ENCODE measurements at regions not wholly inside any gene's neighbourhood (a gene's known extent, or its start where the extent isn't known, plus 50 kb on each side); places are given as distances from the start of the nearest gene placed in this dataset.

GRCh38 chr6:4319981-4320683 lies 184.8 kb upstream of the ECI2 start:
- no peak for DNase-seq
- TF ChIP-seq, protein P1, sequence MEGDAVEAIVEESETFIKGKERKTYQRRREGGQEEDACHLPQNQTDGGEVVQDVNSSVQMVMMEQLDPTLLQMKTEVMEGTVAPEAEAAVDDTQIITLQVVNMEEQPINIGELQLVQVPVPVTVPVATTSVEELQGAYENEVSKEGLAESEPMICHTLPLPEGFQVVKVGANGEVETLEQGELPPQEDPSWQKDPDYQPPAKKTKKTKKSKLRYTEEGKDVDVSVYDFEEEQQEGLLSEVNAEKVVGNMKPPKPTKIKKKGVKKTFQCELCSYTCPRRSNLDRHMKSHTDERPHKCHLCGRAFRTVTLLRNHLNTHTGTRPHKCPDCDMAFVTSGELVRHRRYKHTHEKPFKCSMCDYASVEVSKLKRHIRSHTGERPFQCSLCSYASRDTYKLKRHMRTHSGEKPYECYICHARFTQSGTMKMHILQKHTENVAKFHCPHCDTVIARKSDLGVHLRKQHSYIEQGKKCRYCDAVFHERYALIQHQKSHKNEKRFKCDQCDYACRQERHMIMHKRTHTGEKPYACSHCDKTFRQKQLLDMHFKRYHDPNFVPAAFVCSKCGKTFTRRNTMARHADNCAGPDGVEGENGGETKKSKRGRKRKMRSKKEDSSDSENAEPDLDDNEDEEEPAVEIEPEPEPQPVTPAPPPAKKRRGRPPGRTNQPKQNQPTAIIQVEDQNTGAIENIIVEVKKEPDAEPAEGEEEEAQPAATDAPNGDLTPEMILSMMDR (IDR thresholded peaks at IDR 0.05; ENCODE audit: low read depth, low read length): no peak
- Histone ChIP-seq H3K9me3 (ENCODE audit: severe bottlenecking) (no peaks in the 10 kb centered on the region), H3K27ac (no peak overlapping the region), H3K4me3 (ENCODE audit: low read depth, low read length) (no peak overlapping the region), H3K27me3 (ENCODE audit: insufficient read depth, low read depth, severe bottlenecking) (peaks cover 53% of the 10 kb centered on the region), H3K36me3 (no peaks in the 10 kb centered on the region)

- no peak overlapping the region for H3K4me3 ChIP-seq (ENCODE audit: low read depth, low read length)
- peaks cover 4% of the 10 kb centered on the region for H3K9me3 ChIP-seq (ENCODE audit: severe bottlenecking)
- TF ChIP-seq, protein P1 (IDR thresholded peaks at IDR 0.05; ENCODE audit: low read depth, low read length): no peak
- DNase-seq: no peak
- no peaks in the 10 kb centered on the region for H3K36me3 ChIP-seq
- no peak overlapping the region for H3K27ac ChIP-seq
- peaks cover 52% of the 10 kb centered on the region for H3K27me3 ChIP-seq (ENCODE audit: insufficient read depth, low read depth, severe bottlenecking)
These were observed 182.9 kb upstream of the ECI2 start for GRCh38 chr6:4318321-4318720.

DNA sequence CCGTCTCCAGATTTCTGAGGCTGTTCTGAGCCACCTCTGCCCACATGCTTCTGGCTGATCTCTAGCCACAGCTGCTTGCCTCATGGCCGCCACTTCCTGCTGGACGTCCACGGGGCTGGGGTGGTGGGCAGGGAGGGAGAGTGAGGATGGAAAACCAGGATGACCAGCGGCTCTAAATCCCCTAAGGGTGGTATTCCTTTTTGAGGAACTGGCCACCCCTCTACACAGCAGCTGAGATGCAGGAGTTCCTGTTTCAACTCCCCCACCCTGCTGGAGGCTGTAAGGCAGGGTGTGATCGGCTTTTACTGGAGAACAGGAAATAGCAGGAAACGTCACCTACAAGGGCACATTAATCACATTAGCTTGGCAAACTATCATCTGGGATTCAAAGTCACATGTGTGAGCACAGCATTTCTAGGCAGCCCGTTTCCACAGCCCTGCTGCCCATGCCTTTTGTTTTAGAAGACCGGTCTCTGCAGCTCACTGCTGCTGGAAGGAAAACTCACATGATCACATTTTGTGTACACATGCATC lies 181.6 kb upstream of the ECI2 start:
- Histone ChIP-seq H3K4me3 (ENCODE audit: low read depth, low read length) (no peak overlapping the region), H3K36me3 (no peaks in the 10 kb centered on the region), H3K27ac (no peak overlapping the region), H3K27me3 (ENCODE audit: insufficient read depth, low read depth, severe bottlenecking) (peaks cover 46% of the 10 kb centered on the region), H3K9me3 (ENCODE audit: severe bottlenecking) (peaks cover 18% of the 10 kb centered on the region)
- no peak for DNase-seq
- TF ChIP-seq, protein P1 (IDR thresholded peaks at IDR 0.05; ENCODE audit: low read depth, low read length): no peak

- H3K36me3 ChIP-seq: no peaks in the 10 kb centered on the region
- H3K4me3 ChIP-seq (ENCODE audit: low read depth, low read length): no peak overlapping the region
- no peak overlapping the region for H3K27ac ChIP-seq
- no peak for DNase-seq
- H3K9me3 ChIP-seq (ENCODE audit: severe bottlenecking): peaks cover 25% of the 10 kb centered on the region
- TF ChIP-seq, protein P1 (IDR thresholded peaks at IDR 0.05; ENCODE audit: low read depth, low read length): no peak
- peaks cover 37% of the 10 kb centered on the region for H3K27me3 ChIP-seq (ENCODE audit: insufficient read depth, low read depth, severe bottlenecking)
These were observed 178.9 kb upstream of the ECI2 start for GRCh38 chr6:4314201-4314707.

- Histone ChIP-seq H3K36me3 (no peaks in the 10 kb centered on the region), H3K27ac (no peak overlapping the region), H3K4me3 (ENCODE audit: low read depth, low read length) (no peak overlapping the region), H3K9me3 (ENCODE audit: severe bottlenecking) (peaks cover 25% of the 10 kb centered on the region), H3K27me3 (ENCODE audit: insufficient read depth, low read depth, severe bottlenecking) (peaks cover 35% of the 10 kb centered on the region)
- DNase-seq: no peak
- TF ChIP-seq, protein P1 (IDR thresholded peaks at IDR 0.05; ENCODE audit: low read depth, low read length): no peak
These were observed 177.8 kb upstream of the ECI2 start for GRCh38 chr6:4313044-4313686.

Measured in WERI-Rb-1 (cell line).